H1 (cell line): ENCODE measurements at regions not wholly inside any gene's neighbourhood (a gene's known extent, or its start where the extent isn't known, plus 50 kb on each side); places are given as distances from the start of the nearest gene placed in this dataset.

Source experiments
- CTCF ChIA-PET: fragments of 300-600 bp; sonication (Branson Sonifier 250); formaldehyde crosslinking; loops from one replicate; lab custom pipeline; 2021; ENCODE audit not compliant: partially characterized antibody; lab: Charles Lee
- POLR2A ChIA-PET: fragments of 300-600 bp; sonication (Branson Sonifier 250); formaldehyde crosslinking; loops from one replicate; lab custom pipeline; 2021; ENCODE audit warnings: inconsistent platforms; ENCODE audit not compliant: partially characterized antibody; lab: Charles Lee
- DNase-seq, 2 experiments: peaks; one replicate each; pipeline versions ENCODE4 v3.0.0 to v3.0.0-alpha.2; 2010 to 2022; ENCODE audit warnings: low spot score in 2 of 2, low read depth in 1 of 2, mixed read lengths in 1 of 2
- FAIRE-seq: peaks from 2 replicates; lab custom pipeline; 2011; peaks lifted over from hg19 to GRCh38; lab: Jason Lieb, UNC
- H2AFZ ChIP-seq: 2 replicates; pipeline ENCODE4 v1.8.1; 2012; ENCODE audit warnings: low read length, inconsistent platforms
- H2AK5ac ChIP-seq: 2 replicates; pipeline ENCODE4 v1.6.1; 2013; ENCODE audit warnings: low read depth, low read length
- H2BK120ac ChIP-seq: replicated peaks from 2 replicates; pipeline ENCODE3; 2013; ENCODE audit warnings: low read depth, low read length, inconsistent platforms
- H2BK12ac ChIP-seq: 2 replicates; pipeline ENCODE4 v1.6.1; 2013; ENCODE audit warnings: low read depth, low read length
- H2BK15ac ChIP-seq: 2 replicates; pipeline ENCODE4 v1.6.1; 2013; ENCODE audit warnings: low read length
- H2BK20ac ChIP-seq: 2 replicates; pipeline ENCODE4 v1.6.1; 2013; ENCODE audit warnings: low read length
- H2BK5ac ChIP-seq: 2 replicates; pipeline ENCODE4 v1.6.1; 2013; ENCODE audit warnings: low read depth, low read length
- H3K14ac ChIP-seq: 2 replicates; pipeline ENCODE4 v1.6.1; 2013; ENCODE audit warnings: inconsistent platforms; ENCODE audit not compliant: insufficient read length
- H3K18ac ChIP-seq: 2 replicates; pipeline ENCODE4 v1.6.1; 2013; ENCODE audit warnings: low read length; ENCODE audit errors: extremely low read depth
- H3K23ac ChIP-seq: 2 replicates; pipeline ENCODE4 v1.6.1; 2013; ENCODE audit warnings: inconsistent platforms; ENCODE audit not compliant: insufficient read length
- H3K23me2 ChIP-seq: 2 replicates; pipeline ENCODE4 v1.6.1; 2013; ENCODE audit warnings: low read depth, low read length
- H3K27ac ChIP-seq: 2 replicates; pipeline ENCODE4 v1.6.1; 2011; ENCODE audit warnings: low read depth, low read length, inconsistent platforms
- H3K27me3 ChIP-seq, 4 experiments: replicated peaks in 1 of 4; 1 replicate in 1 of 4; 2 replicates in 3 of 4; pipeline versions ENCODE4 v1.6.1 to v1.8.1; 2011 to 2013; ENCODE audit warnings: low read length in 3 of 4, mild to moderate bottlenecking in 3 of 4, inconsistent platforms in 2 of 4, mixed read lengths in 2 of 4, moderate library complexity in 1 of 4; ENCODE audit not compliant: control insufficient read depth in 3 of 4, insufficient read depth in 3 of 4; ENCODE audit errors: extremely low read depth in 1 of 4
- H3K36me3 ChIP-seq, 4 experiments: 2 replicates each; pipeline versions ENCODE4 v1.6.1 to v1.8.1; 2011 to 2013; ENCODE audit warnings: mild to moderate bottlenecking in 4 of 4, low read length in 3 of 4, moderate library complexity in 2 of 4, control low read depth in 1 of 4, inconsistent platforms in 1 of 4; ENCODE audit not compliant: insufficient read depth in 4 of 4, control insufficient read depth in 2 of 4
- H3K4ac ChIP-seq: replicated peaks from 2 replicates; pipeline ENCODE3; 2013; ENCODE audit warnings: low read length, low read depth, mixed read lengths, inconsistent platforms; ENCODE audit not compliant: insufficient read length
- H3K4me1 ChIP-seq, 4 experiments: replicated peaks in 1 of 4; 1 replicate in 1 of 4; 2 replicates in 3 of 4; pipeline versions ENCODE4 v1.6.1 to v1.8.1; 2011 to 2013; ENCODE audit warnings: low read length in 3 of 4, inconsistent platforms in 2 of 4, mixed read lengths in 1 of 4; ENCODE audit not compliant: insufficient read depth in 4 of 4, control insufficient read depth in 3 of 4
- H3K4me2 ChIP-seq, 2 experiments: 2 replicates each; pipeline versions ENCODE4 v1.6.1 to v1.8.1; 2011 to 2013; ENCODE audit warnings: low read depth in 2 of 2, low read length in 2 of 2, control low read depth in 1 of 2, inconsistent platforms in 1 of 2, mild to moderate bottlenecking in 1 of 2; ENCODE audit not compliant: insufficient read depth in 1 of 2
- H3K4me3 ChIP-seq, 4 experiments: fragments of 200-600, 300-600 bp in 1 of 4; sonication (generic), shearing (Covaris generic), sonication (Bioruptor Twin) in 1 of 4; 2 replicates each; pipeline versions ENCODE4 v1.5.1 to v1.8.1; 2011 to 2016; ENCODE audit warnings: low read length in 4 of 4, low read depth in 3 of 4, control low read depth in 2 of 4, inconsistent platforms in 2 of 4, mild to moderate bottlenecking in 2 of 4, mixed read lengths in 1 of 4, moderate library complexity in 1 of 4; ENCODE audit not compliant: insufficient read depth in 2 of 4; ENCODE audit errors: extremely low read depth in 1 of 4
- H3K56ac ChIP-seq: replicated peaks from 2 replicates; pipeline ENCODE3; 2013; ENCODE audit warnings: low read depth, mild to moderate bottlenecking, mixed read lengths, low read length, inconsistent platforms; ENCODE audit not compliant: insufficient read length
- H3K79me1 ChIP-seq: 2 replicates; pipeline ENCODE4 v1.6.1; 2013; ENCODE audit warnings: low read depth, low read length, control low read depth
- H3K79me2 ChIP-seq, 2 experiments: 2 replicates each; pipeline versions ENCODE4 v1.6.1 to v1.8.1; 2012 to 2013; ENCODE audit warnings: low read length in 2 of 2, mild to moderate bottlenecking in 2 of 2, inconsistent platforms in 1 of 2; ENCODE audit not compliant: insufficient read depth in 2 of 2, control insufficient read depth in 1 of 2
- H3K9ac ChIP-seq, 4 experiments: replicated peaks in 1 of 4; 1 replicate in 1 of 4; 2 replicates in 3 of 4; pipeline versions ENCODE4 v1.6.1 to v1.8.1; 2011 to 2013; ENCODE audit warnings: low read depth in 3 of 4, low read length in 3 of 4, control low read depth in 2 of 4, mild to moderate bottlenecking in 2 of 4, moderate library complexity in 2 of 4, inconsistent platforms in 1 of 4; ENCODE audit errors: extremely low read depth in 1 of 4
- H3K9me3 ChIP-seq, 2 experiments: 2 replicates each; pipeline versions ENCODE4 v1.6.1 to v1.8.1; 2012 to 2013; ENCODE audit warnings: mild to moderate bottlenecking in 2 of 2, moderate library complexity in 2 of 2, control low read depth in 1 of 2, inconsistent platforms in 1 of 2, low read depth in 1 of 2, low read length in 1 of 2, mixed read lengths in 1 of 2; ENCODE audit not compliant: insufficient read depth in 2 of 2
- H4K20me1 ChIP-seq, 2 experiments: replicated peaks in 1 of 2; 2 replicates each; pipeline versions ENCODE3 to v1.8.1; 2011 to 2013; ENCODE audit warnings: inconsistent platforms in 2 of 2, low read length in 2 of 2, mild to moderate bottlenecking in 1 of 2; ENCODE audit not compliant: insufficient read depth in 2 of 2, control insufficient read depth in 1 of 2
- H4K5ac ChIP-seq: 2 replicates; pipeline ENCODE4 v1.6.1; 2013; ENCODE audit warnings: low read length, low read depth, mixed read lengths, inconsistent platforms; ENCODE audit not compliant: insufficient read length
- H4K8ac ChIP-seq: 2 replicates; pipeline ENCODE4 v1.8.0; 2013; ENCODE audit warnings: mild to moderate bottlenecking, moderate library complexity, low read length, inconsistent platforms; ENCODE audit not compliant: insufficient read depth; ENCODE audit errors: extremely low read depth
- H4K91ac ChIP-seq: replicated peaks from 2 replicates; pipeline ENCODE3; 2013; ENCODE audit warnings: low read length, mixed read lengths, inconsistent platforms; ENCODE audit not compliant: insufficient read length
- BCL11A ChIP-seq, 2 experiments: IDR thresholded peaks; one replicate each; pipeline ENCODE4 v1.6.1; 2011; ENCODE audit warnings: low read depth in 2 of 2, low read length in 2 of 2, mild to moderate bottlenecking in 2 of 2
- CBX5 ChIP-seq: fragments of 300-800, 300-1000 bp; sonication (generic); IDR thresholded peaks from 2 replicates; pipeline ENCODE4 v1.7.1; 2016; ENCODE audit warnings: antibody characterized with exemption, low read length, low read depth
- CTCF ChIP-seq, 3 experiments: IDR thresholded peaks; 1 replicate in 2 of 3; 2 replicates in 1 of 3; pipeline versions ENCODE4 v1.5.1 to v1.6.1; 2011; ENCODE audit warnings: low read length in 3 of 3, mild to moderate bottlenecking in 3 of 3, inconsistent platforms in 2 of 3, low read depth in 1 of 3, moderate library complexity in 1 of 3; ENCODE audit not compliant: insufficient read depth in 1 of 3; ENCODE audit errors: control extremely low read depth in 1 of 3
- JUND ChIP-seq: IDR thresholded peaks from 2 replicates; pipeline ENCODE4 v1.6.1; 2011; ENCODE audit warnings: mild to moderate bottlenecking, improper control_type of control experiment, low read length
- NRF1 ChIP-seq: IDR thresholded peaks from 2 replicates; pipeline ENCODE4 v1.6.1; 2011; ENCODE audit warnings: mild to moderate bottlenecking, low read depth, low read length, improper control_type of control experiment
- RAD21 ChIP-seq, 2 experiments: IDR thresholded peaks in 1 of 2; conservative IDR thresholded peaks in 1 of 2; 2 replicates each; pipeline ENCODE4 v1.6.1; 2011; ENCODE audit warnings: low read depth in 2 of 2, low read length in 2 of 2, improper control_type of control experiment in 1 of 2, inconsistent platforms in 1 of 2, mild to moderate bottlenecking in 1 of 2, moderate library complexity in 1 of 2
- RNF2 ChIP-seq: fragments of 200-900, 300-1000 bp; sonication (generic); IDR thresholded peaks from 2 replicates; pipeline ENCODE4 v1.7.1; 2016; ENCODE audit warnings: borderline replicate concordance, low read depth, mild to moderate bottlenecking, antibody characterized with exemption, low read length; ENCODE audit not compliant: poor library complexity, severe bottlenecking; ENCODE audit errors: missing control alignments
- SIN3A ChIP-seq, 2 experiments: IDR thresholded peaks in 1 of 2; conservative IDR thresholded peaks in 1 of 2; 2 replicates each; pipeline ENCODE4 v1.6.1; 2011 to 2012; ENCODE audit warnings: low read length in 2 of 2, improper control_type of control experiment in 1 of 2, low read depth in 1 of 2, mild to moderate bottlenecking in 1 of 2
- SRF ChIP-seq: IDR thresholded peaks from 2 replicates; pipeline ENCODE4 v1.6.1; 2011; ENCODE audit warnings: mild to moderate bottlenecking, low read depth, low read length, moderate library complexity
- SUZ12 ChIP-seq: fragments of 200-600 bp; sonication (generic); IDR thresholded peaks from 2 replicates; pipeline ENCODE4 v1.6.1; 2012; ENCODE audit warnings: mild to moderate bottlenecking, inconsistent platforms, low read length, moderate library complexity, mixed read lengths
- WGBS, 2 experiments: shearing (Covaris generic) in 1 of 2; methylation state at CpG; one replicate each; pipeline versions ENCODE4 v1.1.6 to v1.1.7; 2013 to 2015; ENCODE audit warnings: low lambda C conversion rate in 2 of 2, mixed read lengths in 2 of 2, inconsistent platforms in 1 of 2, low coverage in 1 of 2, missing lambda C conversion rate in 1 of 2; ENCODE audit not compliant: insufficient replicate concordance in 2 of 2, insufficient coverage in 1 of 2, insufficient read length in 1 of 2; ENCODE audit errors: extremely low coverage in 1 of 2, missing lambda C conversion rate in 1 of 2; 5-methylcytosine and 5-hydroxymethylcytosine counted together

GRCh38 chr5:162800301-162800700, 637.1 kb upstream of the CCNG1 start:
- H3K23me2 ChIP-seq: no peaks in the 10 kb centered on the region
- CTCF ChIA-PET: interaction anchor here (1.1 to 1.3 kb wide), 2 partner anchors 157 to 552 kb away, joined by 3 read pairs; no protein-coding TSS in a partner anchor
- no peak overlapping the region for H2BK120ac ChIP-seq
- POLR2A ChIA-PET: no interaction called here
- no peak overlapping the region for H4K5ac ChIP-seq
- H2AFZ ChIP-seq: no peak overlapping the region
- no peak overlapping the region for H3K14ac ChIP-seq
- H3K4me1 ChIP-seq: no peaks in the 10 kb centered on the region
- no peak overlapping the region for H4K8ac ChIP-seq
- H4K91ac ChIP-seq: no peak overlapping the region
- 96% methylated on average over 1 of the region's 1 CpG; no CpG with 5 or more reads in 1 of the 2 experiments for WGBS, 2 experiments
- H2BK12ac ChIP-seq: no peak overlapping the region
- no peak overlapping the region for H2BK20ac ChIP-seq
- H3K9me3 ChIP-seq: no peaks in the 10 kb centered on the region
- no peaks in the 10 kb centered on the region for H3K27me3 ChIP-seq
- no peak overlapping the region for H3K9ac ChIP-seq
- DNase-seq (no peak), FAIRE-seq (no peak)
- H3K27ac ChIP-seq: no peak overlapping the region
- H2AK5ac ChIP-seq: no peak overlapping the region
- no peak overlapping the region for H3K4me2 ChIP-seq
- H3K18ac ChIP-seq: no peak overlapping the region
- H3K4ac ChIP-seq: no peak overlapping the region
- H2BK15ac ChIP-seq: no peak overlapping the region
- no peak for TF ChIP-seq CBX5
- TF ChIP-seq RAD21 (IDR thresholded peaks at IDR 0.05 in 1 of 2, conservative IDR thresholded peaks at IDR 0.05 in 1 of 2; ENCODE audit: low read depth in 2 of 2, low read length in 2 of 2): no peak
- TF ChIP-seq SUZ12: no peak
- no peak for TF ChIP-seq JUND
- TF ChIP-seq SRF: no peak
- TF ChIP-seq BCL11A (IDR thresholded peaks at IDR 0.05; ENCODE audit: low read depth in 2 of 2, low read length in 2 of 2): no peak
- TF ChIP-seq RNF2: no peak
- TF ChIP-seq CTCF (IDR thresholded peaks at IDR 0.05; ENCODE audit: control extremely low read depth in 1 of 3, insufficient read depth in 1 of 3, low read depth in 1 of 3, low read length in 3 of 3): no peak
- TF ChIP-seq NRF1: no peak
- TF ChIP-seq SIN3A (conservative IDR thresholded peaks at IDR 0.05 in 1 of 2, IDR thresholded peaks at IDR 0.05 in 1 of 2; ENCODE audit: low read depth in 1 of 2, low read length in 2 of 2): no peak
- no peak overlapping the region for H3K56ac ChIP-seq
- H2BK5ac ChIP-seq: no peak overlapping the region
- no peaks in the 10 kb centered on the region for H4K20me1 ChIP-seq
- no peaks in the 10 kb centered on the region for H3K79me1 ChIP-seq
- H3K23ac ChIP-seq: no peak overlapping the region
- H3K36me3 ChIP-seq: no peaks in the 10 kb centered on the region
- H3K79me2 ChIP-seq: no peaks in the 10 kb centered on the region
- H3K4me3 ChIP-seq: no peak overlapping the region
